Nephron progenitor cell (in vitro differentiated cells): ENCODE measurements at regions not wholly inside any gene's neighbourhood (a gene's known extent, or its start where the extent isn't known, plus 50 kb on each side); places are given as distances from the start of the nearest gene placed in this dataset.

ENCODE experiments used
- DNase-seq: peaks from one replicate; pipeline ENCODE4 v3.0.0; 2021
- H3K27ac Mint-ChIP-seq: 2 replicates; pipeline ENCODE4 v1.8.0; 2021; ENCODE audit warnings: mild to moderate bottlenecking, moderate library complexity, mixed read lengths
- H3K27me3 Mint-ChIP-seq: 2 replicates; pipeline ENCODE4 v1.8.0; 2021; ENCODE audit warnings: mild to moderate bottlenecking, low read depth, mixed read lengths; ENCODE audit not compliant: poor library complexity
- H3K36me3 Mint-ChIP-seq: 2 replicates; pipeline ENCODE4 v1.8.0; 2021; ENCODE audit warnings: low read depth, mixed read lengths
- H3K4me1 Mint-ChIP-seq: 2 replicates; pipeline ENCODE4 v1.8.0; 2021; ENCODE audit warnings: mixed read lengths
- H3K4me3 Mint-ChIP-seq: 2 replicates; pipeline ENCODE4 v1.8.0; 2021; ENCODE audit warnings: mild to moderate bottlenecking, moderate library complexity, mixed read lengths
- H3K9me3 Mint-ChIP-seq: 2 replicates; pipeline ENCODE4 v1.8.0; 2021; ENCODE audit warnings: mild to moderate bottlenecking, moderate library complexity, mixed read lengths
- TF ChIP-seq, protein P1 (sequence below): fragments of 200-600 bp; sonication (generic); IDR thresholded peaks from 2 replicates; pipeline ENCODE4 v1.5.0; 2021; ENCODE audit warnings: antibody characterized with exemption

DNA sequence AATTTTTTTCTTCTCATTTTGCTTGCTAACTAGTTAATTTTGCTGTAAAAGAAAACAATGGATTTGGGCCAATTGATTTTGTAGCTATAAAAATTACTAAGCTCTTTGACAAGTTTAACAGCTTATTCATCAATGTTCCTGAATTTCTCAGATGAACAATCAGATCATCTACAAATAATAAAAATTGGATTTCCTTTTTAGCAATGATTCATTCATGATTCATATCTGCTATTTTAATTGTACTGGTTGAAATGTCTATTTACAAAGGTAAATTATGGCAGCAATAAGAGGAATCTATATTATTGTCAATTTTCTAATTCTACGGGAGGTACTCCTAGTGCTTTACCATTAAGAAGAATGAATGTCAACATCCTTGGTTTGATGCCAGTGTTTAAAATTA, 178.8 kb upstream of the BTBD3 start:
- TF ChIP-seq, protein P1, sequence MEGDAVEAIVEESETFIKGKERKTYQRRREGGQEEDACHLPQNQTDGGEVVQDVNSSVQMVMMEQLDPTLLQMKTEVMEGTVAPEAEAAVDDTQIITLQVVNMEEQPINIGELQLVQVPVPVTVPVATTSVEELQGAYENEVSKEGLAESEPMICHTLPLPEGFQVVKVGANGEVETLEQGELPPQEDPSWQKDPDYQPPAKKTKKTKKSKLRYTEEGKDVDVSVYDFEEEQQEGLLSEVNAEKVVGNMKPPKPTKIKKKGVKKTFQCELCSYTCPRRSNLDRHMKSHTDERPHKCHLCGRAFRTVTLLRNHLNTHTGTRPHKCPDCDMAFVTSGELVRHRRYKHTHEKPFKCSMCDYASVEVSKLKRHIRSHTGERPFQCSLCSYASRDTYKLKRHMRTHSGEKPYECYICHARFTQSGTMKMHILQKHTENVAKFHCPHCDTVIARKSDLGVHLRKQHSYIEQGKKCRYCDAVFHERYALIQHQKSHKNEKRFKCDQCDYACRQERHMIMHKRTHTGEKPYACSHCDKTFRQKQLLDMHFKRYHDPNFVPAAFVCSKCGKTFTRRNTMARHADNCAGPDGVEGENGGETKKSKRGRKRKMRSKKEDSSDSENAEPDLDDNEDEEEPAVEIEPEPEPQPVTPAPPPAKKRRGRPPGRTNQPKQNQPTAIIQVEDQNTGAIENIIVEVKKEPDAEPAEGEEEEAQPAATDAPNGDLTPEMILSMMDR, result no peak
- Mint-ChIP-seq H3K27ac (no peak overlapping the region), H3K4me3 (no peak overlapping the region), H3K36me3 (no peaks in the 10 kb centered on the region), H3K4me1 (peaks cover 12% of the 10 kb centered on the region), H3K27me3 (peaks cover 7% of the 10 kb centered on the region), H3K9me3 (no peaks in the 10 kb centered on the region)
- no peak for DNase-seq

DNA sequence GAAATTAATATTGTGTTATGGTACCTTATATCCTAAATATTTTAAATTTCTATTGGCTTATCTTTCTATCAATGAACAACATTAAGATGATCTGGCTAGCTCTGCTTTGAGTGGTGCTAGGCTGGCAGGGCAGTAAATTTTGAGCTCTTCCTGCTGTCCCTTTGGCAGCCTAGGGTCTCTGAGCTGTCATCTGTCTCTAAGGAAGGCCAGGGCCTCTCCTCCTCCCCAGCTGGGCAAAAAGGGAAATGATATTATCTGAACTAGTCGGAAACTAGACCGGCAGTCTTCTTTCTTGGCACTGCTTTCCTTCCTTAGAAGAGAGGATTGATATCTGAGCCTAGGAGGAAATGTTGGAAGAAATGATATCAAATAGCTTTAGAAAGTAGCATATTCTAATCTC, 176.7 kb upstream of the BTBD3 start:
- TF ChIP-seq, protein P1, result no peak

DNA sequence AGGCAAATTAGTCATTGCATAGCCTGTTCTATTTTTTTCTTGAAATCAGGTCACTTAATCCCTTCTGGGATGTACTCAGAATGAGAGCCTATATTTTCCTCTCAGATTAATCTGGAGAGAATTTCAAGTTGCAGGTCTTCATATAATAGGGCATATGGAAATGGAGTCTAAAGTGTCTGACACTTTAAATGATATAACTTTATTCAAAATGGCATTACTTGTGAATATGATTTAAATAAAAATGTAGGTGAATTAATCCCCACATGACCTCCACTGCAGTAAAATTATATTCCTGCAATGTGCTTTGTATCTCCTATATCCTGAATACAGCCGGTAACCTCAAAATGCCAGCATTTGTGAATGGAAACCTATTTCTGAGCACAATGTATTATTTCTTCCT, 172.5 kb upstream of the BTBD3 start:
- Mint-ChIP-seq H3K4me3 (no peak overlapping the region), H3K36me3 (no peaks in the 10 kb centered on the region), H3K27me3 (peaks cover 13% of the 10 kb centered on the region), H3K27ac (no peak overlapping the region), H3K9me3 (no peaks in the 10 kb centered on the region), H3K4me1 (peaks cover 7% of the 10 kb centered on the region)
- DNase-seq, result no peak
- TF ChIP-seq, protein P1, result no peak

More for the DNA sequence above, 176.7 kb upstream of the BTBD3 start:
- no peak for DNase-seq
- no peak overlapping the region for H3K4me3 Mint-ChIP-seq
- H3K9me3 Mint-ChIP-seq, result no peaks in the 10 kb centered on the region
- peaks cover 7% of the 10 kb centered on the region for H3K4me1 Mint-ChIP-seq
- peaks cover 7% of the 10 kb centered on the region for H3K27me3 Mint-ChIP-seq
- H3K27ac Mint-ChIP-seq, result no peak overlapping the region
- no peaks in the 10 kb centered on the region for H3K36me3 Mint-ChIP-seq

DNA sequence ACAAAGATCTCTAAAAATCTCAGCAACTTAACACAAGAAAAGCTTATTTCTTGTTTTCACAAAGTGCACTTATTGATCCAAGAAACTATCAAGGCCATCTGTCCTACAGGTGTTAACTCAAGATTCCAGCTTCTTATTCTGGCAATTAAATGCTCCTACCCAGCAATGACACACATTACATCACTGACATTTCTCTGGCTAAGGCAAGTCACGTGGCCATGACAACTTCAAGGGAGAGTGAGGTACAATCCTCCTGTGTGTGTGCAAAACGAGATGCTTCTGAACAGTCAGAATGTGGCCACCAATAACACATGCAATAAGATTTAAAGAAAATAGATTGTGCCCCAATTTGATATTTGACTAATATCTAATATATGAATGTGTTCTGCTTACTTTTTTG, 169.3 kb upstream of the BTBD3 start:
- H3K36me3 Mint-ChIP-seq, result no peaks in the 10 kb centered on the region
- DNase-seq, result no peak

DNA sequence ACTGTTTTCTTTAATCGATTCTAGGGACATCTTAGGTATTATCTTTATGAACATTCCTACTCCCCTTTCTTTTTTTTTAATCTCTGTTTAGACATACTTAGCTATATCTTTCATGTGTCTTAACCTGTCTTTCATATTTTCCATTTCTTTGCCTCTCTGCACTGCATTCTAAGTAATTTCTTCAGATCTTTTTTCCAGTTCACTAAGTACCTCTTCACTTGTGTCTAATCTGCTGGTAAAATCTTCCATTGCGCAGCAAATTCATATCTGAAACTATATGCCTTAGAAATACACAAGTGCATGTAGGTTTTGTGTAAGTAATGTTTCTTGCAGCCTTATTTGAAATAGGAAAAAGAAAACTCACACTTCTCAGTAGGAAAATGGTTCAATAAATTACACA, 165.4 kb upstream of the BTBD3 start:
- DNase-seq, result no peak
- TF ChIP-seq, protein P1, result no peak
- no peak overlapping the region for H3K27ac Mint-ChIP-seq
- H3K9me3 Mint-ChIP-seq, result peaks cover 12% of the 10 kb centered on the region
- peaks cover 8% of the 10 kb centered on the region for H3K27me3 Mint-ChIP-seq
- peaks cover 14% of the 10 kb centered on the region for H3K4me1 Mint-ChIP-seq
- no peaks in the 10 kb centered on the region for H3K36me3 Mint-ChIP-seq
- H3K4me3 Mint-ChIP-seq, result no peak overlapping the region

More for the DNA sequence above, 169.3 kb upstream of the BTBD3 start:
- peaks cover 6% of the 10 kb centered on the region for H3K27me3 Mint-ChIP-seq
- TF ChIP-seq, protein P1, result no peak
- no peak overlapping the region for H3K4me3 Mint-ChIP-seq
- H3K27ac Mint-ChIP-seq, result no peak overlapping the region
- no peaks in the 10 kb centered on the region for H3K4me1 Mint-ChIP-seq
- peaks cover 7% of the 10 kb centered on the region for H3K9me3 Mint-ChIP-seq

DNA sequence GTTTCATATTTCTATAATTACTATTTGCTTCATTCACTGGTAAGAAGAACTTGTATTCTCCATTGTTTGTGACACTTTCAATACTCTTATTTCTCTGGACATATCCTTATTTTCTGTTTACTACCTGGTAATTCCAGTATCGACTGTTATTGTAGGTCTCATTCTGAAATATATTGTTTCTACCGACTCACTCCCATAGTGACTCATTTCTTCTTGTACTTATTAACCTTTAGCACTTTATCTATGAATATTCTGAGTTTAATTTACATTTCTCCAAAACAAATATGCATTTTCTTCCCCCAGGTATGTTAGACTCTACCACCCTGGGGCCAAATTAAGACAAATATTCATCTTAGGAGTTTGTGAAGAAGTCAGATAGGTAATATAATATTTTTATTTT, 164.5 kb upstream of the BTBD3 start:
- Mint-ChIP-seq H3K4me1 (peaks cover 14% of the 10 kb centered on the region), H3K9me3 (peaks cover 12% of the 10 kb centered on the region), H3K27me3 (peaks cover 4% of the 10 kb centered on the region), H3K4me3 (no peak overlapping the region), H3K27ac (no peak overlapping the region), H3K36me3 (no peaks in the 10 kb centered on the region)
- DNase-seq, result no peak
- TF ChIP-seq, protein P1, result no peak
